ENCODE measurements at regions not wholly inside any gene's neighbourhood (a gene's known extent, or its start where the extent isn't known, plus 50 kb on each side); places are given as distances from the start of the nearest gene placed in this dataset.

DNA sequence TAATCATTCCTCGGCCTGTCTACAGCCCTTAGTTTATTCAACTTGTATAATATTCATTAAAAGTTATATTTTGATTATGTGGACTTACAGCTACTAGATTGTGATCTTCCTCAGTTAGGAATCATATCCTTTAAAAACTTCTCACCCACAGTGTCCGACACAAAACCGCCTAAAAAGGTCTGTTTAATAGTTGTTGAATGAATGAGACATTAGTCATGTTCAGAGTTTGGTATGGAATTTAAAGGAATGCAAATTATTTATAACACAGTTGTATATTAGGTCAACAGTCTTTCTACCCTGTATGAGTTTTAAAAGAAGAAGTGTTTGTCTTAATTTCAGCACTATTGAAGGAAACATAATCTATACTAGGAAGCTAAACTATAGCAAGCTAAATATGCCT, 390.0 kb downstream of the ARL4A start:
- no peak for TF ChIP-seq ZNF8 (CRISPR knock-in tag; IDR thresholded peaks at IDR 0.05)
- TF ChIP-seq ZFP30 (CRISPR knock-in tag; IDR thresholded peaks at IDR 0.05): no peak

Data from SK-N-SH treated with all-trans-retinoic acid at 6 μM for 48 hours (cell line).